Peyer's patch (tissue), 4 donors: ENCODE measurements at regions not wholly inside any gene's neighbourhood (a gene's known extent, or its start where the extent isn't known, plus 50 kb on each side); places are given as distances from the start of the nearest gene placed in this dataset.

Experiments used
- CTCF ChIP-seq, 6 experiments: fragments of 450-650 bp in 4 of 6; fragments of 200-600 bp in 2 of 6; sonication (generic) in 1 of 6; IDR thresholded peaks; one replicate each; pipeline ENCODE4 v1.5.1; 2017 to 2019; ENCODE audit warnings: antibody characterized with exemption in 6 of 6, mild to moderate bottlenecking in 3 of 6, moderate library complexity in 1 of 6
- POLR2A ChIP-seq, 2 donors: fragments of 450-650 bp; IDR thresholded peaks; one replicate each; pipeline ENCODE4 v1.5.1; 2017; ENCODE audit warnings: antibody characterized with exemption in 2 of 2, mild to moderate bottlenecking in 2 of 2, moderate library complexity in 2 of 2

GRCh38 chr11:71356904-71357303, 91.3 kb downstream of the DHCR7 start:
- TF ChIP-seq POLR2A (IDR thresholded peaks at IDR 0.05): no peak
- no peak for TF ChIP-seq CTCF (IDR thresholded peaks at IDR 0.05)
